Islet of Langerhans (tissue), 1 donor: ENCODE measurements at regions not wholly inside any gene's neighbourhood (a gene's known extent, or its start where the extent isn't known, plus 50 kb on each side); places are given as distances from the start of the nearest gene placed in this dataset.

Experiments used
- FAIRE-seq: peaks from one replicate; lab custom pipeline; 2011; peaks lifted over from hg19 to GRCh38; lab: Jason Lieb, UNC

- FAIRE-seq: no peak
Measured at GRCh38 chr13:110097013-110097412, 209.9 kb downstream of the COL4A1 start.

GRCh38 chr13:110092831-110093247 lies 214.1 kb downstream of the COL4A1 start:
- FAIRE-seq: no peak

- FAIRE-seq: no peak
Measured at GRCh38 chr13:110089815-110090214, 217.1 kb downstream of the COL4A1 start.

GRCh38 chr13:110089100-110089499 lies 217.9 kb downstream of the COL4A1 start:
- no peak for FAIRE-seq

GRCh38 chr13:110073982-110074381 lies 233.0 kb downstream of the COL4A1 start:
- FAIRE-seq: no peak

- peak; percentile 99 for FAIRE-seq
Measured at GRCh38 chr13:110070511-110071120, 236.3 kb downstream of the COL4A1 start.

GRCh38 chr13:110070046-110070445 lies 236.9 kb downstream of the COL4A1 start:
- FAIRE-seq: peak; percentile 24

GRCh38 chr13:110068176-110068473 lies 238.8 kb downstream of the COL4A1 start:
- FAIRE-seq: no peak

- peak; percentile 56 for FAIRE-seq
Measured at GRCh38 chr13:110067355-110068175, 239.4 kb downstream of the COL4A1 start.

GRCh38 chr13:110065780-110066179 lies 241.2 kb downstream of the COL4A1 start:
- no peak for FAIRE-seq

- FAIRE-seq: no peak
Measured at GRCh38 chr13:110063490-110064421, 243.2 kb downstream of the COL4A1 start.

GRCh38 chr13:110062777-110063442 lies 244.0 kb downstream of the COL4A1 start:
- no peak for FAIRE-seq

- no peak for FAIRE-seq
Measured at GRCh38 chr13:110062077-110062776, 244.7 kb downstream of the COL4A1 start.

- FAIRE-seq: no peak
Measured at GRCh38 chr13:110061270-110061669, 245.7 kb downstream of the COL4A1 start.

- FAIRE-seq: no peak
Measured at GRCh38 chr13:110057052-110057451, 249.9 kb downstream of the COL4A1 start.

GRCh38 chr13:110056640-110057039 lies 250.3 kb downstream of the COL4A1 start:
- FAIRE-seq: no peak

- FAIRE-seq: no peak
Measured at GRCh38 chr13:110055089-110055488, 251.9 kb downstream of the COL4A1 start.

- FAIRE-seq: no peak
Measured at GRCh38 chr13:110054041-110054440, 252.9 kb downstream of the COL4A1 start.

GRCh38 chr13:110047496-110047895 lies 259.5 kb downstream of the COL4A1 start:
- peak; percentile 94 for FAIRE-seq

GRCh38 chr13:110046811-110047210 lies 260.1 kb downstream of the COL4A1 start:
- no peak for FAIRE-seq

GRCh38 chr13:110045919-110046318 lies 259.5 kb upstream of the IRS2 start:
- FAIRE-seq: no peak

GRCh38 chr13:110045202-110045601 lies 258.8 kb upstream of the IRS2 start:
- no peak for FAIRE-seq
